ENCODE measurements at regions not wholly inside any gene's neighbourhood (a gene's known extent, or its start where the extent isn't known, plus 50 kb on each side); places are given as distances from the start of the nearest gene placed in this dataset.

GRCh38 chr2:21281384-21281783 lies 157.6 kb downstream of the TDRD15 start (continued):
- TF ChIP-seq, protein P1, sequence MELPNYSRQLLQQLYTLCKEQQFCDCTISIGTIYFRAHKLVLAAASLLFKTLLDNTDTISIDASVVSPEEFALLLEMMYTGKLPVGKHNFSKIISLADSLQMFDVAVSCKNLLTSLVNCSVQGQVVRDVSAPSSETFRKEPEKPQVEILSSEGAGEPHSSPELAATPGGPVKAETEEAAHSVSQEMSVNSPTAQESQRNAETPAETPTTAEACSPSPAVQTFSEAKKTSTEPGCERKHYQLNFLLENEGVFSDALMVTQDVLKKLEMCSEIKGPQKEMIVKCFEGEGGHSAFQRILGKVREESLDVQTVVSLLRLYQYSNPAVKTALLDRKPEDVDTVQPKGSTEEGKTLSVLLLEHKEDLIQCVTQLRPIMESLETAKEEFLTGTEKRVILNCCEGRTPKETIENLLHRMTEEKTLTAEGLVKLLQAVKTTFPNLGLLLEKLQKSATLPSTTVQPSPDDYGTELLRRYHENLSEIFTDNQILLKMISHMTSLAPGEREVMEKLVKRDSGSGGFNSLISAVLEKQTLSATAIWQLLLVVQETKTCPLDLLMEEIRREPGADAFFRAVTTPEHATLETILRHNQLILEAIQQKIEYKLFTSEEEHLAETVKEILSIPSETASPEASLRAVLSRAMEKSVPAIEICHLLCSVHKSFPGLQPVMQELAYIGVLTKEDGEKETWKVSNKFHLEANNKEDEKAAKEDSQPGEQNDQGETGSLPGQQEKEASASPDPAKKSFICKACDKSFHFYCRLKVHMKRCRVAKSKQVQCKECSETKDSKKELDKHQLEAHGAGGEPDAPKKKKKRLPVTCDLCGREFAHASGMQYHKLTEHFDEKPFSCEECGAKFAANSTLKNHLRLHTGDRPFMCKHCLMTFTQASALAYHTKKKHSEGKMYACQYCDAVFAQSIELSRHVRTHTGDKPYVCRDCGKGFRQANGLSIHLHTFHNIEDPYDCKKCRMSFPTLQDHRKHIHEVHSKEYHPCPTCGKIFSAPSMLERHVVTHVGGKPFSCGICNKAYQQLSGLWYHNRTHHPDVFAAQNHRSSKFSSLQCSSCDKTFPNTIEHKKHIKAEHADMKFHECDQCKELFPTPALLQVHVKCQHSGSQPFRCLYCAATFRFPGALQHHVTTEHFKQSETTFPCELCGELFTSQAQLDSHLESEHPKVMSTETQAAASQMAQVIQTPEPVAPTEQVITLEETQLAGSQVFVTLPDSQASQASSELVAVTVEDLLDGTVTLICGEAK (IDR thresholded peaks at IDR 0.05), result no peak
- TF ChIP-seq, protein P1 (CRISPR knock-in tag; IDR thresholded peaks at IDR 0.05), result no peak

- Histone ChIP-seq H3K36me3 (replicated peaks in 1 of 2; ENCODE audit: control insufficient read depth in 1 of 2, insufficient read depth in 2 of 2, low read length in 2 of 2) (no peaks in the 10 kb centered on the region), H3K9me3 (ENCODE audit: low read length) (no peaks in the 10 kb centered on the region), H3K4me2 (ENCODE audit: low read depth, low read length) (no peak overlapping the region), H4K20me1 (ENCODE audit: insufficient read depth, low read length) (no peaks in the 10 kb centered on the region), H2AFZ (ENCODE audit: low read length) (no peak overlapping the region), H3K4me1 (ENCODE audit: insufficient read depth, low read length) (no peaks in the 10 kb centered on the region), H3K27me3 (ENCODE audit: control insufficient read depth in 1 of 2, insufficient read depth in 2 of 2, low read length in 2 of 2) (peaks cover 0 to 18% of the 10 kb centered on the region in 2 experiments; a peak in 3 of 5 replicates), H3K27ac (ENCODE audit: extremely low read length, insufficient read depth, low read length) (no peak overlapping the region), H3K4me3 (replicated peaks in 1 of 3; ENCODE audit: insufficient read depth in 1 of 3, low read depth in 2 of 3, low read length in 3 of 3) (no peak overlapping the region), H3K79me2 (ENCODE audit: insufficient read depth, low read length) (no peaks in the 10 kb centered on the region), H3K9ac (ENCODE audit: insufficient read depth, low read depth, low read length) (no peak overlapping the region)
- intact Hi-C loops (cut with micrococcal nuclease; ENCODE audit: unreplicated experiment), result no loop called here
- in situ Hi-C loops (cut with HindIII; ENCODE audit: extremely low pct_ligation_motif_present, low pct_unique_long_range_greater_than_20kb), result no loop called here
- no TSS peak for BruUV-seq (replicated peaks)
- ChIA-PET CTCF (ENCODE audit: low intra/inter-chr PET ratio, low total read pairs) (no interaction called here), POLR2A (no interaction called here)
- WGBS (ENCODE audit: low lambda C conversion rate), result 10% methylated on average over 5 of the region's 8 CpGs
- FAIRE-seq (no peak), DNase-seq (ENCODE audit: low spot score) (no peak), ATAC-seq (no peak)
- TF ChIP-seq HOXD1 (CRISPR knock-in tag; IDR thresholded peaks at IDR 0.05) (no peak), ZFP36L1 (CRISPR knock-in tag; IDR thresholded peaks at IDR 0.05) (no peak), ZNF282 (IDR thresholded peaks at IDR 0.05; ENCODE audit: partially characterized antibody) (no peak), ZKSCAN5 (CRISPR knock-in tag; IDR thresholded peaks at IDR 0.05) (no peak), SRY (CRISPR knock-in tag; IDR thresholded peaks at IDR 0.05) (no peak), MAFG (CRISPR knock-in tag; IDR thresholded peaks at IDR 0.05) (no peak), KAT7 (CRISPR knock-in tag; IDR thresholded peaks at IDR 0.05; ENCODE audit: borderline replicate concordance) (no peak), ZNF761 (CRISPR knock-in tag; conservative IDR thresholded peaks at IDR 0.05) (no peak), CC2D1A (CRISPR knock-in tag; IDR thresholded peaks at IDR 0.05) (no peak), ZGPAT (CRISPR knock-in tag; IDR thresholded peaks at IDR 0.05) (no peak)
Measured at GRCh38 chr2:21281791-21282514, 158.2 kb downstream of the TDRD15 start.

Measured in HepG2 (cell line).